ENCODE measurements at regions not wholly inside any gene's neighbourhood (a gene's known extent, or its start where the extent isn't known, plus 50 kb on each side); places are given as distances from the start of the nearest gene placed in this dataset.

DNA sequence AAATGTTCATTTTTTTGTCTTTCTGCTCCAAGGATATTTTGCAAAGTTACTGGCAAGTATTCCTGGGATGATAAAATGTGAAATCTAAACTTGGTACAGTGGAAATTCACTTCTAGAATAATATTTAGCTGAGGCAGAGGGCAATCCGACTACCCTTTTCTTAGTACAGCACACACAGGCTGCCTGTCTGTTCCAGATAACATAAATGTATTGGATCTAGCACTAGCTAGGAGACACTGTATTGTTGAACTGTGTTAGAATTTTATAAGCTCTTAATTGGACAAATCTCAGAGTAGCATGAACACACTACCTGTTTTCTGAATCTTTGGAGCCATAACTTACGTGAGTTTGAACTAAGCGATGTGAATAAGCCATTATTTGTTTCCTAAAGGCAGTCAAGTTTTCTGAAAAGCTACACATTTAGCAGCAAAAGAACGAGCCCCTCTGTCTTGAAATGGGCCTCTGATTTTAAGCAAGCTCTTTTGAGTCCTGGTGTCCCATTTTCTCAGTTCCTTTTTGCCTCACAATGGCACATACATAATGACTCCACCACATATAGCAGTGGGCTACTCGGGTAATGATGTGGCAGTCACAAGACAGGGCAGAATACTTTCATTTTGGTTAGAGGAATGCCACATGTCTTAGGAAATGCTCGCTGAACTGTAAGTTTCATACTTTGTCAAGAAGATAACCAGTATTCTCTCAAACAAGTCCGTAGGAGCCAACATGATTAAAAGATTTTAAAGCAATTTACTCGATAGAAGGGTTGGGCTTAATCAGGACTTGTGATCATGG, 116.5 kb upstream of the ESR1 start (continued):
- TF ChIP-seq, protein P1, sequence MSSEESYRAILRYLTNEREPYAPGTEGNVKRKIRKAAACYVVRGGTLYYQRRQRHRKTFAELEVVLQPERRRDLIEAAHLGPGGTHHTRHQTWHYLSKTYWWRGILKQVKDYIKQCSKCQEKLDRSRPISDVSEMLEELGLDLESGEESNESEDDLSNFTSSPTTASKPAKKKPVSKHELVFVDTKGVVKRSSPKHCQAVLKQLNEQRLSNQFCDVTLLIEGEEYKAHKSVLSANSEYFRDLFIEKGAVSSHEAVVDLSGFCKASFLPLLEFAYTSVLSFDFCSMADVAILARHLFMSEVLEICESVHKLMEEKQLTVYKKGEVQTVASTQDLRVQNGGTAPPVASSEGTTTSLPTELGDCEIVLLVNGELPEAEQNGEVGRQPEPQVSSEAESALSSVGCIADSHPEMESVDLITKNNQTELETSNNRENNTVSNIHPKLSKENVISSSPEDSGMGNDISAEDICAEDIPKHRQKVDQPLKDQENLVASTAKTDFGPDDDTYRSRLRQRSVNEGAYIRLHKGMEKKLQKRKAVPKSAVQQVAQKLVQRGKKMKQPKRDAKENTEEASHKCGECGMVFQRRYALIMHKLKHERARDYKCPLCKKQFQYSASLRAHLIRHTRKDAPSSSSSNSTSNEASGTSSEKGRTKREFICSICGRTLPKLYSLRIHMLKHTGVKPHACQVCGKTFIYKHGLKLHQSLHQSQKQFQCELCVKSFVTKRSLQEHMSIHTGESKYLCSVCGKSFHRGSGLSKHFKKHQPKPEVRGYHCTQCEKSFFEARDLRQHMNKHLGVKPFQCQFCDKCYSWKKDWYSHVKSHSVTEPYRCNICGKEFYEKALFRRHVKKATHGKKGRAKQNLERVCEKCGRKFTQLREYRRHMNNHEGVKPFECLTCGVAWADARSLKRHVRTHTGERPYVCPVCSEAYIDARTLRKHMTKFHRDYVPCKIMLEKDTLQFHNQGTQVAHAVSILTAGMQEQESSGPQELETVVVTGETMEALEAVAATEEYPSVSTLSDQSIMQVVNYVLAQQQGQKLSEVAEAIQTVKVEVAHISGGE (CRISPR knock-in tag; IDR thresholded peaks at IDR 0.05): no peak
- TF ChIP-seq SP1 (IDR thresholded peaks at IDR 0.05; ENCODE audit: low read depth, low read length): peak; percentile 47
- peak; percentile 63; the same call in 1 of the 2 replicates for TF ChIP-seq MTA3 (IDR thresholded peaks at IDR 0.05; ENCODE audit: borderline replicate concordance, low read length)
- TF ChIP-seq RUNX3 (IDR thresholded peaks at IDR 0.05; ENCODE audit: low read length): peak; percentile 88
- no peak for TF ChIP-seq POLR2AphosphoS2 (IDR thresholded peaks at IDR 0.05; ENCODE audit: low read depth, low read length)
- TF ChIP-seq TBL1XR1 (IDR thresholded peaks at IDR 0.05; ENCODE audit: low read depth, low read length): peak; percentile 66; the same call in 1 of the 2 replicates
- TF ChIP-seq KAT2A (conservative IDR thresholded peaks at IDR 0.05; ENCODE audit: control insufficient read depth, low read depth, low read length): no peak
- TF ChIP-seq IRF4 (IDR thresholded peaks at IDR 0.05; ENCODE audit: low read depth, low read length): peak; percentile 97
- TF ChIP-seq JUNB (IDR thresholded peaks at IDR 0.05): peak; percentile 86

Measured in GM12878 (cell line).